Mucosa of descending colon (tissue), 3 donors: ENCODE measurements at regions not wholly inside any gene's neighbourhood (a gene's known extent, or its start where the extent isn't known, plus 50 kb on each side); places are given as distances from the start of the nearest gene placed in this dataset.

ENCODE experiments used
- ATAC-seq: fragments of 200-7000 bp; cut with Tn5 transposase; one replicate; pipeline ENCODE4 v1.9.1; 2020; ENCODE audit warnings: mild to moderate bottlenecking, moderate library complexity
- DNase-seq, 3 donors: peaks; one replicate each; pipeline ENCODE4 v3.0.0-alpha.2; 2020
- H3K36me3 ChIP-seq: fragments of 200-600 bp; one replicate; pipeline ENCODE4 v1.8.0; 2021; ENCODE audit warnings: low read depth, mild to moderate bottlenecking
- H3K4me1 ChIP-seq: fragments of 200-600 bp; one replicate; pipeline ENCODE4 v1.8.0; 2021; ENCODE audit warnings: low read depth, mild to moderate bottlenecking
- H3K4me3 ChIP-seq: fragments of 200-600 bp; one replicate; pipeline ENCODE4 v1.8.0; 2021; ENCODE audit warnings: mild to moderate bottlenecking
- H3K9me3 ChIP-seq: fragments of 200-600 bp; one replicate; pipeline ENCODE4 v1.8.0; 2021; ENCODE audit warnings: mild to moderate bottlenecking
- intact Hi-C, 2 donors: fragments of 100-400 bp; cut with DNase I in 1 of 2; cut with micrococcal nuclease in 1 of 2; formaldehyde crosslinking; loops; one replicate each; pipeline versions ENCODE4 v1.11.0 to v1.11.1; 2022; cut with DNase I, micrococcal nuclease
- TF ChIP-seq, protein P1 (sequence below): fragments of 200-600 bp; IDR thresholded peaks from one replicate; pipeline ENCODE4 v1.8.0; 2022; ENCODE audit warnings: antibody characterized with exemption, mild to moderate bottlenecking
- donor health status: DM: no; HTN: no; CAD: no; lungs with moderate emphysema.
- donor health status: DM: no; HTN: no; CAD: no.
- donor health status: DM: no; HTN: yes; CAD: no.

DNA sequence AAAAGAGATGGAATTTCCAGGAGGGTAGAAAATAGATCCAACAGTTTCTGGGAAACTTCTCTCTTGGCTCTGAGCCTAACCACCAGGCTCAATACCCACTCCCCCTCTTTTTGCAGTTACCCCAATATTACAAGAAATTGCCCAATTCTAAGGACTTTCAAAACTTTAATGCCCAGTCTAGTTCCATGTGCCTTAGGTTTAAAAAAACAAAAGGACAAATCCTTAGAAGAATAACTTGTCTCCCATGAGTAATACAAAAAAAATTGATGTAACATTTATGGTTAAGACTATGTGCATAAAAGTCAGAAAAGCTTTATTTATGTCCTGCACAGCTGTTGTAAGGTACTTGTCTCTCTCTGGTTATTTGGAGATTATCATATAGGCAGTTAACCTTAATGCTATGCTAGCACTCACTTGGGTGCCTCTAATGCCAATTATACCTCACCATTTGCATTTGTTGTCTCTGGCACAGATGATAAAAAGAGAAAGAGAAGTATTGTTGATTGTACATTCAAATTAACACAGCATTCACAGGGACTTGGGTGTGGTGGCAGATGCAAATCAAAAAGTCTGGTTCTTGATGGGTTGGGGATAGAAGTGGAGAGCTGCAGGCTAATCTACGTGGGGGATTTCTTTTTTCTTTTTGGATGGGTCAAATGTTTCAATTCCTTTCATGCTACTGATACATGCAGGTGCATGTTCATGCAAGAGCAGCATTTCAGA is 159.4 kb downstream of the PIK3R1 start:
- ATAC-seq (no peak), DNase-seq (no peak)
- Histone ChIP-seq H3K4me3 (no peak overlapping the region), H3K9me3 (no peaks in the 10 kb centered on the region), H3K36me3 (no peaks in the 10 kb centered on the region), H3K4me1 (no peaks in the 10 kb centered on the region)
- intact Hi-C loops: no loop called here
- TF ChIP-seq, protein P1, sequence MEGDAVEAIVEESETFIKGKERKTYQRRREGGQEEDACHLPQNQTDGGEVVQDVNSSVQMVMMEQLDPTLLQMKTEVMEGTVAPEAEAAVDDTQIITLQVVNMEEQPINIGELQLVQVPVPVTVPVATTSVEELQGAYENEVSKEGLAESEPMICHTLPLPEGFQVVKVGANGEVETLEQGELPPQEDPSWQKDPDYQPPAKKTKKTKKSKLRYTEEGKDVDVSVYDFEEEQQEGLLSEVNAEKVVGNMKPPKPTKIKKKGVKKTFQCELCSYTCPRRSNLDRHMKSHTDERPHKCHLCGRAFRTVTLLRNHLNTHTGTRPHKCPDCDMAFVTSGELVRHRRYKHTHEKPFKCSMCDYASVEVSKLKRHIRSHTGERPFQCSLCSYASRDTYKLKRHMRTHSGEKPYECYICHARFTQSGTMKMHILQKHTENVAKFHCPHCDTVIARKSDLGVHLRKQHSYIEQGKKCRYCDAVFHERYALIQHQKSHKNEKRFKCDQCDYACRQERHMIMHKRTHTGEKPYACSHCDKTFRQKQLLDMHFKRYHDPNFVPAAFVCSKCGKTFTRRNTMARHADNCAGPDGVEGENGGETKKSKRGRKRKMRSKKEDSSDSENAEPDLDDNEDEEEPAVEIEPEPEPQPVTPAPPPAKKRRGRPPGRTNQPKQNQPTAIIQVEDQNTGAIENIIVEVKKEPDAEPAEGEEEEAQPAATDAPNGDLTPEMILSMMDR: no peak

DNA sequence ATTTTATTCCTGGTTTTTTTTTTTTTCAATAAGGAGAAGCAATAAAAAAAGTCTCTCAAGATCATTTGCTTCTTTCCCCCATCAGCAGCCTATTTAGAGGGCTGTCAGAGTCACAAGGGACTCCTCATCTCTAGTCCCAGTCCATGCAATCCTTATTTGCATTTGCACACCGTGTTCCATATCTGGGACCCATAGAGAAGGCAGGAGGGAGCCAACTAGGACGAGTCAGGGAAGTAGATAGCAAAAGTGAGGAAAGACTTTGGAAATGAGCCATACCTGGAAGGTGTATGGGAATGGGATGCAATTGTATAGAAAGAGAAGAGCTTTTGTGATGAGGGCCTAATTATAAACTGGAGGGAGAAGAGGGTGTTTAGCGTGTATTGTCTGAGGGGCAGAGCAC is 160.0 kb downstream of the PIK3R1 start:
- ATAC-seq: no peak
- Histone ChIP-seq H3K36me3 (no peaks in the 10 kb centered on the region), H3K4me3 (no peak overlapping the region), H3K4me1 (no peaks in the 10 kb centered on the region), H3K9me3 (no peaks in the 10 kb centered on the region)
- no peak for DNase-seq
- TF ChIP-seq, protein P1: no peak
- intact Hi-C loops: no loop called here

DNA sequence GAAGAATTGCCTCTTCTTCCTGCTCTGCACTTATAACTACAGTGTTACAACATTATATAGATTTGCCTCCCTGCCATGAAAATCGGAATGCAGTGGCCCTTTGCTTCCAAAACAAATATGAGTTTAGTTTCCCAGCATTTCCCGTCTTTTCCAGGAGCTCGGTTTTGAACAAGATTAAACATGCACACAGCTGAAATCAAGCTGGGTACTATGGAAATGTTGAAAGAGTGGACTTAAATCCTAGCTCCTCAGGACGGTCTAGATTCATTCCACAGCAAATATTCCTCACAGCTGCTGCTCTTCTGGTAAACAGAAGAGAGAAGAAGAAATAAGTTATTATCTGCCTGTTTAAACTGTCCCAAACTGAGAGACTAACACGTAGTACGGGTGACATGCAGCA is 161.4 kb downstream of the PIK3R1 start:
- intact Hi-C loops: no loop called here
- no peak for DNase-seq

DNA sequence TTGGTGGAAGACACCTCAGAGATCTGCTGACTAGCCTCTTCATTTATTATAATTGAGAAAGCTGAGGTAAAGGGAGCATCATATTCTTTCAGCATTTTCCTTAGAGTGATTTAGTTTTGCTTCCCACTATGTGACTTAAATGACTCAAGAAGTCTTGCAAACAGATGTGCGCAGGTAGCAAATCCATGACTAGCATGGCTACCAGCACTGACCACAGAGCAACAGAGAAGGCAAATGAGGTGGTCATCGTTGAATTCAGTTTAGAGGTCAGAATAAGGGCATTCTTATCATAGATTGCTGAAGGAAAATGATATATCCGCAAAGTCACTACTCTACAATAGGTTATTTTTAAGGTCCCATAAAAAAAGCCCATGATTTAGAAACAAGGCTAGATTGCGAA is 162.2 kb downstream of the PIK3R1 start:
- intact Hi-C loops: no loop called here
- DNase-seq (no peak), ATAC-seq (no peak)
- TF ChIP-seq, protein P1: no peak
- no peaks in the 10 kb centered on the region for H3K4me1 ChIP-seq
- no peaks in the 10 kb centered on the region for H3K9me3 ChIP-seq
- H3K36me3 ChIP-seq: no peaks in the 10 kb centered on the region
- H3K4me3 ChIP-seq: no peak overlapping the region

More for the DNA sequence above, 161.4 kb downstream of the PIK3R1 start:
- ATAC-seq: no peak
- Histone ChIP-seq H3K9me3 (no peaks in the 10 kb centered on the region), H3K4me3 (no peak overlapping the region), H3K36me3 (no peaks in the 10 kb centered on the region), H3K4me1 (no peaks in the 10 kb centered on the region)
- TF ChIP-seq, protein P1: no peak

DNA sequence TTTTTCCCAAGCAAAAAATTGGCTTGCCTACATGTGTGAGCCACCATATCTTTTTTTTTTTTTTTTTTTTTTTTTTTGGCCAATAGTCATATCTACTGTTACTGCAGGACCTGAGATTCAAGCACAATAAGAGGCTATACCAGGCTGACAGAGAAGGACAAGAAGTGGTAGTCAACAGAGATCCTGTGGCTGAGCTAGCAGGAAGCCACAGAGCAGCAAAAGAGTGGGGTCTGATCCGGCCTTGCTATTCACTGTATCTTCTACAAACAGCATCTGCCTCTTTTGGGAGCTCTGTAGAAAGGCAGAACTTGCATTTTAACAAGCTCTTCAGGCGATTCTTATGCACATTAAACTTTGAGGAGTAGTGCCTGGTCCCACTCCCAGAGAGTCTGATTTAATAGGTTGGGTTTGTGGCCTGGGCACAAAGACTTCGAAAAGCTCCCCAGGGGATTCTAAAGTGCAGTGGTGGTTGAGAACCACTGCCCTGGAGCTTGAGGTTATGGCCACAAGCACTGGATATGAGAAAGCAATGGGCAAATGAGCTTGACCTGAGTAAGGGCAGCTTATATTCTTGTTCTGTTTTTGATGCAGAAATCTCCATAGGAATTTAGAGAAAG is 162.8 kb downstream of the PIK3R1 start:
- TF ChIP-seq, protein P1: no peak
- intact Hi-C loops: no loop called here
- peak; percentile 48 for ATAC-seq
- H3K4me1 ChIP-seq: no peaks in the 10 kb centered on the region
- no peaks in the 10 kb centered on the region for H3K9me3 ChIP-seq
- H3K4me3 ChIP-seq: no peak overlapping the region
- no peaks in the 10 kb centered on the region for H3K36me3 ChIP-seq
- no peak for DNase-seq
